Left renal pelvis (tissue), 4 donors: ENCODE measurements at regions not wholly inside any gene's neighbourhood (a gene's known extent, or its start where the extent isn't known, plus 50 kb on each side); places are given as distances from the start of the nearest gene placed in this dataset.

ENCODE experiments used
- DNase-seq, 4 donors: peaks; one replicate each; pipeline ENCODE4 v3.0.0-alpha.2; 2013; ENCODE audit warnings: low read depth in 4 of 4, low spot score in 3 of 4

- DNase-seq, result no peak
Observed at GRCh38 chr18:28522236-28522635, 345.3 kb upstream of the CDH2 start.

GRCh38 chr18:28519997-28520396 is 343.1 kb upstream of the CDH2 start:
- no peak for DNase-seq

DNA sequence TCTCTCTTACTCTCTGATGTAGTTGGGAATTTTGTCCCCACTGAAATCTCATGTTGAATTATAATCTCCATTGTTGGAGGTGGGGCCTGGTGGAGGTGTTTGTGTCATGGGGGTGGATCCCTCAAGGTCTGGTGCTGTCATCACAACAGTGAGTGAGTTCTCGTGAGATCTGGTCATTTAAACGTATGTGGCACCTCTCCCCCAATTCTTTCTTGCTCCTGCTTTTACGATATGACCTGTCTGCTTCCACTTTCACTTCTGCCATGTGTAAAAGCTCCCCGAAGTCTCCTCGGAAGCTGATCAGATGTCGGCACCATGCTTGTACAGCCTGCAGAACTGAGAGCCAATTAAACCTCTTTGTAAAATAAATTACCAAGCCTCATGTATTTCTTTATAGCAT is 337.8 kb upstream of the CDH2 start:
- DNase-seq, result no peak

GRCh38 chr18:28512357-28512756 is 335.4 kb upstream of the CDH2 start:
- DNase-seq, result no peak

GRCh38 chr18:28511413-28511821 is 334.5 kb upstream of the CDH2 start:
- DNase-seq, result no peak

- DNase-seq, result no peak
Observed at GRCh38 chr18:28510210-28510609, 333.3 kb upstream of the CDH2 start.

DNA sequence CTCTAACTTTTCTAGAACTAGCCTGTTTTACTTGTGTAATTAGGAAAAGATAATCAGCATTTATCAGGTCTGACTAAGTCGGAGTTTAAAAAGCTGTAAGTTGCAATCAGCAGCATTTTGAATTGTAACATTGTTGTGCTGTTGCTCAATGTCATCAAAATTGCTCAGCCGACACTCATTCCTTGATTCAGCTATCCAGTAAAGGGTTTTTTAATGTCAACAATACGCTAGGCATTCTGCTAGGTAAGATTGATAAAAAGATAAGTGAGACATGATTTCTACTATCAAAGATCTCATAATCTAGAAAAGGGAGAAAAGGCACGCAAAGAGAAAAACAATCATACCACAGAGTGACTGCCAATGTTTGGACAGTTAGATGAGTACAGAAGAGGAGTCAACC is 327.1 kb upstream of the CDH2 start:
- DNase-seq, result no peak

DNA sequence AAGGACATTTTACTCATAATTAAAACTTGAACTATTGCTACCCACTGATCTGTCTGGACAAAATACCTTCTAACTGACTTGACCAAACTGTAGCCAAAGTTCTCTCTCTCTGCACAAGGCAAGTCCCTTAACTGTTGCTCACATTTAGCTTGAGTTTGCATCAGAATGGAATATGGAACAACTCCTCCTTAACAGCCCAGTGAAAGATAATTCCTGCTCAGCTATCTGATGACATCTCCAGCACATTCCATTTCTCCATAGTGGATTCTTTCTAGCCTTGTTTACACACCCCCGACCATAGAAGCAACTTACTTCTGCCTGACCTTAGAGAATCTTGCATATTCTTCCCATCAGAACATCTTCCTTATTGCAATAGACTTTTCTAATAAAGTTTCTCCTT is 317.2 kb upstream of the CDH2 start:
- no peak for DNase-seq

DNA sequence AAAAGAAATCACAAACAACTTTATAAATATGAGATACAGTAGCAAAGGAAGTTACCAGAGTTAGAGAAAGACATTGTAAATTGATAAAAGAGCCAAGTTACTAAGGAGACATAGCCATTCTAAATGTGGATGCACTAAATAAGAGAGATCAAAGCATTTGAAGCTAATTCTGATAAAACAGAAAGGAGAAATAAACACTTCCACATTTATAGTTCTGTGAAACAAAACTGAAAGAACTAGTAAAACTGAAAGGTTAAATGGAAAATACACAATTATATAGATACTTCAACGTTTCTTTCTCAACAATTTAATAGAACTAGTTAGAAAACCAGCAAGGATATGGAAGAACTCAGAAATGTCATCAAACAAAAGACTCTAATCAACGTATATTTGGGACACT is 309.0 kb upstream of the CDH2 start:
- no peak for DNase-seq

DNA sequence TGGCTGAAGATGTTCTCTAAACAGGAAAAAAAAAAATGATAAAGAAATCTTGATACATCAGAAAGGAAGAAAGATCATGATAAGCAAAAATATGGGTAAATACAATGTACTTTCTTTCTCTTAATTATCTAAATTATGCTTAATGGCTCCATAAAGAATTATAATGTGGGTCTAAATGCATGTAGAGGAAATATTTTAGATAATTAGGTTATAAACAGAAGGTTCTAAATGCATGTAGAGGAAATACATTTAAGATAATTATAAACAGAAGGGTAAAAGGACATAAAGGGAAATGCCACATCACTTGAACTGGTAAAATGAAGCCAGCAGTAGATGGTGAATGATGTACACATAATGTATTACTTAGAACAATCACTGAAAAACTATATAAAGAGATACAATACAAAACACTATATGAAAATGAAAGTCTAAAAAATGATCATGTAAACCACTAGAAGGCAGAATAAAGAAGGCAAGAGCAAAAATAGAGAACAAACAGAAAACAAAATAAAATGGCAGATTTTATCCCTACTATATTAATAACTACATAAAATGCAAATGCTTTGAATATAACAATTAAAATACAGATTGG is 308.4 kb upstream of the CDH2 start:
- no peak for DNase-seq

DNA sequence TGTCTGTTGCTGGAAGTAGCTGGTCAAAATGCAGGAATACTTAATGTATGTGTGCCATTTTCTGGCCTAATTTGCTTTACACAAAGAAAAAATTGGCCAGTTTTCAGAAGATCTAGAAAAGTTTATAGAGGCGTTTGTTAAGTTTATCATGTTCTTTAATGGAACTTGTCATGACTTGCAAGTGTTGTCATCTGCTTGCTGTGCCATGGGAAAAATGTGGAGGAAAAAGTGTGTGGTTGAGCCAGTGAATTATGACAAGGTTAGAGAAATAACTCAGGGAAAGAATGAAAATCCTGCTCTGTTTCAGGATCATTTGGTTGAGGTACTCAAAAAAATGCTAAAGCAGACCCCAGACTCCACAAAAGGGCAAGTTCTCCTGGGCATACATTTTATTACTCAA is 301.6 kb upstream of the CDH2 start:
- DNase-seq, result no peak

GRCh38 chr18:28476302-28476701 is 299.4 kb upstream of the CDH2 start:
- DNase-seq, result no peak

DNA sequence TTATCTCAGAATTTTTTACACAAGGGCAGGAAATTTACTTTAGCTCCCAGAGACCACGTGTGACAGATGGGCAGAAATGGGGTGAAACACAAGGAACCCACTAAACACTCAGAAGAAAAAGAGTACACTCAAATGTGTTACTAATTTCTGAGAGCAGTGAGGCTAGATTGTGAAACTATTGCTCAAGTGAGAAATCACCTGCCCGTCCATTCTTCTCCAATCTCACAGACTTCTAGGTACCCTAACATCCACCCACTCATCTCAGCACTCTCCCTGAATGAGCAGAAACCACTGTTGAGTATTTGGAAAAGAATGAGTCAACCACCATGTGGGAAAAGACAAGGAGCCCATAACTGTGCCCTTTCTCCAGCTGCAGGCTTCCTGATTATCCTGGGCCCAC is 293.0 kb upstream of the CDH2 start:
- no peak for DNase-seq

GRCh38 chr18:28468901-28469300 is 292.0 kb upstream of the CDH2 start:
- DNase-seq, result no peak

DNA sequence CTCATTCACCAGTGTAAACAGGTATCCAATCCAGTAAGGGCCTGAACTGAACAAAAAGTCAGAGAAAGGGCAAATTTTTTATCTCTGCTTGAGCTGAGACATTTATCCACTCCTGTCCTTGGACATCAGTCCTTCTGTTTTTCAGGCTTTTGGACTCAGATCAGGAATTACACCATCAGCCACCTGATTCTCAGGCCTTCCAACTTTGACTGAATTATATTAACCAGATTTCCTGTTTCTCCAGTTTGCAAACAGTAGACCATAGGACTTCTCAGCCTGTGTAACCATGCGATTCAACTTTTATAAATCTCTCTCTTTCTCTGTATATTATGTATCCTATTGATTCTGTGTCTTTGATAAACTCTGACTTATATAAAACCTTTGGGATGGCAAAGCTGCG is 289.3 kb upstream of the CDH2 start:
- no peak for DNase-seq

DNA sequence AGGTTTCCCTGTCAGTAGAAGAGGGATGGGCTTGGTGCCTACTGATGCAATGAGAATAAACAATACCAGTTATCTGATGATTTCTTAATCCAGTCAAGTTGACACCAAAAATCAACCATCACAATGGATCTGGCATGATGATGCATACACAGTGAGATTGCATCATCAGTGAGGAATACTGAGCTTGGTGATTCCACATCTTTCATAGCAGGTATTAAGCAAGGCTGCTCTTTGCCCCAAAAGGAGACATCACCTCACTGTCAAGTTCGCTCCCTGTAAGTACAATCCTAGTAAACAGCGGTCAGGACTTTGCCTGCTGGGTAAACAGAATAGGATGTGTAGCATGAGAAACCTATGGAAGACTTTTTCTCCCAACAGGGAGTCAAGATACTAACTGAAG is 282.7 kb upstream of the CDH2 start:
- no peak for DNase-seq

GRCh38 chr18:28458751-28459150 is 281.8 kb upstream of the CDH2 start:
- no peak for DNase-seq

GRCh38 chr18:28457784-28458183 is 280.9 kb upstream of the CDH2 start:
- no peak for DNase-seq

DNA sequence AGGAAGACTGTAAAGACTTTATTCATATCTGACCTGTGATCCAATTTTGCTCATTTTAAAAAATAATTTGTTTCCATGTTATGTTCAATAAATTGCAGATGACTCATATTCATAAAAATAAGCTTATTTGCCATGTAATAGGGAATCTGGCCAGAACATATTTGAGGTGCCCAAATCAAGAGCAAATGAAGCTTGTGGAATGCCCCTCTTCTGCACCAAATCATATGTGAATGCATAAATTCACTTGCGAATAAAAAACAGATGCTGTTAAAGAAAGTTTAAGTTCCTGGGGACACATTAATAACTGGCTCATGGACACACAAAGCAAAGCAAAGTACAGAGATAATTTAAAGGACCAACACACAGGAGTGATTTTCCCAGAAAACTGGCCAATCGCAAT is 279.0 kb upstream of the CDH2 start:
- DNase-seq, result no peak

DNA sequence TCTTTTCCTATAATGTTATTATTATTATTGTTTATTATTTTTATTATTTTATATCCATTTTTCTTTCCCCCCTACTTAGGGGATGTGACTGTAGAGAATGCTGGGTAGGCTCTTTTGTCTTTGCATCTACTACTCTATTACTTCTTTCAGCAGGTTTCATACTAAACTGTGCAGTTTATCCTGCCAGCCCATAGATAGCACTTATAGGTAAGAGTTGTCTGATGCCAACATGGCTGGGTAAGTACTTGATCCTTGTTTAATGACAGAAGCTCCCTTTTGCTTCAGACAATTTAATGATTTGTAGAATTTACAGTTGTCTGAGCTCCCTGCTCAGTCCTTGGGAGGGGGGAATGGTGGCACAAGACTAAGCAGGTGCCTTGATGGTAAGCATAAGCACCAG is 262.9 kb upstream of the CDH2 start:
- no peak for DNase-seq

- DNase-seq, result no peak
Observed at GRCh38 chr18:28438381-28438780, 261.5 kb upstream of the CDH2 start.

- no peak for DNase-seq
Observed at GRCh38 chr18:28432339-28432738, 255.4 kb upstream of the CDH2 start.

GRCh38 chr18:28425886-28426285 is 249.0 kb upstream of the CDH2 start:
- no peak for DNase-seq
